ENCODE measurements at regions not wholly inside any gene's neighbourhood (a gene's known extent, or its start where the extent isn't known, plus 50 kb on each side); places are given as distances from the start of the nearest gene placed in this dataset.
"Not testable (repeated sequence)": the region's sequence is repeated elsewhere in the genome, so short reads cannot be mapped to it uniquely, and the experiment has no call there.

GRCh38 chr2:189309331-189309730 lies 129.8 kb upstream of the COL5A2 start:
- DNase-seq (ENCODE audit: low read depth in 2 of 2), result no peak

DNA sequence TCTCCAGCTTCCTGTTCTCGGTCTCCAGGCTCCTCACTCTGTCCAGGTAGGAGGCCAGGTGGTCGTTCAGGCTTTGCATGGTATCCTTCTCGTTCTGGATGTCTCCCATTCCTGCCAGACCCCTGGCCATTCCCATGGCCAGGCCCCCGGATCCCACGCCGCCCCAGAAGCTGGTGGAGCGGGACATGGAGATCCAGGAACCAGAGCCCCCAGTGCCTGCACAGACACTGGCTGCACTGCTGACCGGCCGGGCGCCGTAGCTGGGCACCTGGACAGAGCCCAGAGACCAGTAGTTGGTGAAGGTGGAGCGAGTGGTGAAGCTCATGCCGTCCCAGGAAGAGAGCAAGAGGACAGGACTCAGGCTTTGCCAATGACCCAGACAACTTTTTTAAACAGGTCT lies 129.1 kb upstream of the WDR75 start:
- DNase-seq (ENCODE audit: low read depth in 2 of 2), result no peak

DNA sequence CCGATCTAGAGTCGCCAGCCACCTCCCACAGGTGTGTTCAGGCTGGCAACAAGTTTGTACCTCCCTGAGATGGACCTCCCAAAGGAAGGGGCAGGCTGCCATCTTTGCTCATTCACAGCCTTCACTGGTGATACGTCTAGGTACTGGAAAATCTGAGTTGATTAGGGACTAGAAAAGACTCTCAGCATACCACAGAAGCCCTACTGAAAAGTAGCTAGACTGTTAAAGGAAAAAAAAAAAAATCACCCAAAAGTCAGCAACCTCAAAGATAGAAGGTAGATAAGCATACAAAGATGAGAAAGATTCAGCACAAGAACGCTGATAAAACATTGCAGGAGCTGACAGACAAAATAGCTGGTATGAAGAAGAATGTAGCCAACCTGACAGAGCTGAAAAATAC lies 128.6 kb upstream of the WDR75 start:
- no peak for DNase-seq (ENCODE audit: low read depth in 2 of 2)

DNA sequence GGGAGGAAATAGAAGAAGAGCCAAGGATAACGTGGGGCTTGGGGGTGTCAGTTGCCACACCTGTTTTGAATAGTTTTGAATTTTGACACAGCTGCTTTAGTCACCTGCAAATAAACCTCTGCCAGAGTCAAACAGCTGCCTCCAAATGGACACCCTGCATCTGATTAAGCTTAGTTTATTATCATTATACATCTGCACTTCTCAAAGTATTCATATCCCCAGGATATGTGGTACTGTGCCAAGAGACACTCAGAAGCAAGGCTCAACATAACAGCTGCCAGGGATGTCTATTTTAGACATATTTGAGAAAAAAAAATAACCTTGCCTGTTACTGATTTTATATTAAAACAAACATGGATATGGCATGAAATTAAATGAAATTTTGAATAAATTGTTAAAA lies 122.5 kb upstream of the WDR75 start:
- DNase-seq (ENCODE audit: low read depth in 2 of 2), result no peak

- not testable (repeated sequence) for DNase-seq (ENCODE audit: low read depth in 2 of 2)
Measured at GRCh38 chr2:189319424-189319823, 121.8 kb upstream of the WDR75 start.

DNA sequence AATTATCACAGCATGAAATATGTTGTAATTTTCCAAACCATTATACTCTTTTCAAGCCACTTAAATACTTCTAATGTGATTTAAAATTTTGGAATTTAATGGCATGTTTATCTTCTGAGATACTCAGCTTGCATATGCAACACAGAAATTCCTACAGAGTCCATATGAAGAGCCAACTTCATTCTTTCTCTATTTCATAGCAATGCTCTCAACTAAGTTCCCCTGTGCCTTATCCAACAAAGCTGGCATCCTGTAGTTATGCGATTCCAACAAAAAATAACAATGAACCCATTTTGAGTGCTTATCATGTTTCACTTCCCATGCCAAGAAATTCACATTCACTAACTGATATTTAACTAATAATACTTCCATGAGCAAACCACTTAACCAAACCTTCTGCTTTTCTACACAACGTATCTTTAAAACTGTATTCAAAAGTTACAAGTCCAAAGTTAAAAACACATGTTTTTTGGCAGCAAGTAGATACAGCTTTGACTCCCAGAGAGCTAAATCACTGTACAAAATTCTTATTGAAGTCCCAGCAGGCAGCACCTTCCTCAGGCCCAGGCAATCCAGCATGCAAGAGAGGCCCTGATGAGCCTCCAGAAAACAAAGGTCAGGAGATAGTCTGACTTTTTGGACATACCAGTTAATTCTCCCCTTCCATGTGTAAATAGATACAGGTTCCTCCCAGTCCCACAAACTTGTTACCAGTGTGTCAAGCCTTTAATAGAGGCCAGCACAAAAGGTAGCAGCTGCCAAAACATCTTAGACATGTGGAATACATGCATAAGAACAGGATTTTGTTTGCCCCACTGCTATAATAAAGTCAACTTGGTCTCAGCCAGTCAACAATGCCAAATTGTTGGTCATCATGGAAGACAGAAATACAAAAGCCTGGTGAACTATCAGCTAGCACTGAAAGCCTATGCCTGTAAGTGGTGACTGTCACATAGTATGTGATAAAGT lies 113.1 kb upstream of the WDR75 start:
- no peak for DNase-seq (ENCODE audit: low read depth in 2 of 2)

- DNase-seq (ENCODE audit: low read depth in 2 of 2), result no peak
Measured at GRCh38 chr2:189328848-189329245, 112.4 kb upstream of the WDR75 start.

DNA sequence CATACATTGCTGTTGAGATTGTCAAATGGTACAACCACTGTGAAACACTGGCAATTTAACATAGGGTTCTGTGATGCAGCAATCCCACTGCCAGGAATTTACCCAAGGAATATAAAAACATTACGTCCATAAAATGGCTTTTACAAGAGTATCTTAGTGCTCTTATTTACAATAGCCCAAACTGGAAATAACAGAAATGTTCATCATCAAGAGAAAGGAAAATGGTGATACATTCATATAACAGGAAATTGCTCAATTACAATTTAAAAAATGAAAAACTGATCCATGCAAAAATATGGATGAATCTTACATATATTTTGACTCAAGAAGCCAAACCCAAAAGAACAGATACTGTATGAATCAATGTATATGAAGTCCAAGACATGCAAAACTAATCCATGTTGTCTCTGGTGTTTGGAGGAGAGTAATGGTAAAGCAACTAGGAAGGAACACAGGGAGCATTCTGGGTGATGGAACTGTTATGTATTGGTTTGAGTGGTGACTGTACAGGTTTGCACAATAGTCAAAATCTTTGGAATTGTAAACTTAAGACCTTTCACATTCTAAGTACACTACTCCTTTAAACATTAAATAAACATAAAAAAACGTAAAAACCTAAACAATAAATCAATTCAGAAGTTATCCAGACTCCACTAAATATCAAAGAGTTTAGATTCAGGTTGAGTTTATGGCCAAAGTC lies 104.8 kb upstream of the WDR75 start:
- no peak for DNase-seq (ENCODE audit: low read depth in 2 of 2)

- no peak for DNase-seq (ENCODE audit: low read depth in 2 of 2)
Measured at GRCh38 chr2:189337656-189338055, 103.6 kb upstream of the WDR75 start.

GRCh38 chr2:189338115-189338514 lies 103.2 kb upstream of the WDR75 start:
- no peak for DNase-seq (ENCODE audit: low read depth in 2 of 2)

DNA sequence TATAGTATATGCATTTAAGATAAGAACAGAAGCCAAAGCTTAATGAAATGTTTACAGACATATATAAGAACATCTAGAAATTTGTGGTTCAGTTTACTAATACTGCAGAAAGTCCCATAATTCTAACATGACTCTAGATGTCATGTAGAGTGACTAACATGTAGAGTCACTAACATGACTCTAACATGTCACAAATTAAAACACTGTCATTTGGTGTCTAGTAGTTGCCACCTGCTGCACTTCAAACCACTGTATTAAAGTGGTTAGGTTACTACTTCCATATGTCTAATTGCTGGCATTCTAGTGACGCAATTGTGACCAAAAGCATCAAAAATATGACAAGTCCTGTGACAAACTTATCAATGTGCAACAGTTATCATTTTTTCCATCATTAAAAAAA lies 100.2 kb upstream of the WDR75 start:
- DNase-seq (ENCODE audit: low read depth in 2 of 2), result no peak

GRCh38 chr2:189344043-189344442 lies 97.2 kb upstream of the WDR75 start:
- no peak for DNase-seq (ENCODE audit: low read depth in 2 of 2)

DNA sequence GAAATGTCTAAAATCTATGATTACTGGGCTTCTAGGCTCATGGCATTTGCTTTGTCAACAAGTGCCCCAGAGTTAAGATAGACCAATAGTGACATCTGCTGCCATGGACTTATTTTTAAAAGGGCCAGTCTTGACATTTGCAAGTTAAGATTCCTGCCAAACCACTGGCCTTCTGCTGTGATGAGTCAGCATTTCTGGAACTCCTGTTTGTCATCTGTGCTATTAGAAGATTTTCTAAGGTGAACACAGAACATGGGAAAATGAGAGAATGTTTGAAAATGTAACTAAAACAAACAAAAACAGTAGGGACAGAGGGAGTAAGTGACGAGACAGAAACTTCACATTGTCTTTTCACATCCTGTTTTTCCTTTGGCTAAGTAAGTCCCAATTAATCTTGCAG lies 93.7 kb upstream of the WDR75 start:
- DNase-seq (ENCODE audit: low read depth in 2 of 2), result no peak

- no peak for DNase-seq (ENCODE audit: low read depth in 2 of 2)
Measured at GRCh38 chr2:189348369-189348768, 92.9 kb upstream of the WDR75 start.

GRCh38 chr2:189350540-189351209 lies 90.6 kb upstream of the WDR75 start:
- DNase-seq (ENCODE audit: low read depth in 2 of 2), result no peak

DNA sequence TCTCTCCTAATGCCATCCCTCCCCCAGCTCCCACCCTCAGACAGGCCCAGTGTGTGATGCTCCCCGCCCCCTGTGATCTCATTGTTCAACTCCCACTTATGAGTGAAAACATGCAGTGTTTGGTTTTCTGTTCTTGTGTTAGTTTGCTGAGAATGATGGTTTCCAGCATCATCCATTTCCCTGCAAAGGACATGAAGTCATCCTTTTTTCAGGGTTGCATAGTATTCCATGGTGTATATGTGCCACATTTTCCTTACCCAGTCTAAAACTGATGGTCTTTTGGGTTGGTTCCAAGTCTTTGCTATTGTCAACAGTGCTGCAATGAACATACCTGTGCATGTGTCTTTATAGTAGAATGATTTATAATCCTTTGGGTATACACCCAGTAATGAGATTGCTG lies 89.3 kb upstream of the WDR75 start:
- DNase-seq (ENCODE audit: low read depth in 2 of 2), result not testable (repeated sequence)

GRCh38 chr2:189357375-189357774 lies 83.9 kb upstream of the WDR75 start:
- not testable (repeated sequence) for DNase-seq (ENCODE audit: low read depth in 2 of 2)

- no peak for DNase-seq (ENCODE audit: low read depth in 2 of 2)
Measured at GRCh38 chr2:189360861-189361260, 80.4 kb upstream of the WDR75 start.

- no peak for DNase-seq (ENCODE audit: low read depth in 2 of 2)
Measured at GRCh38 chr2:189362283-189362682, 79.0 kb upstream of the WDR75 start.

- DNase-seq (ENCODE audit: low read depth in 2 of 2), result no peak
Measured at GRCh38 chr2:189363559-189363958, 77.7 kb upstream of the WDR75 start.

DNA sequence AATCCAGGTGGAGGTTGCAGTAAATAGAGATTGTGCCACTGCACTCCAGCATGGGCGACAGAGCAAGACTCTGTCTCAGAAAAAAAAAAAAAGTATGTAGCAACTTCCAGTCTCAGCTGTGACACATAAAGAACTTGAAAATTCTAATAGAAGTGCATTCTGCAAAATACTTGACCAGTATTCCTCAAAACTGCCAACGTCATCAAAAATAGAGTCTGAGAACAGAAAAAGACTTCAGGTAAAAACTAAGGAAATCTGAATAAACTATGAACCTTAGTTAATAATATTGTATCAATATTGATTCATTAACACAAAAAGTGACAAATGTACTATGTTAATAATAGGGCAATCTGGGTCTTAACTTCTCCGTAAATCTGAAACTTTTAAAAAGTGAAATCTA lies 76.7 kb upstream of the WDR75 start:
- DNase-seq (ENCODE audit: low read depth in 2 of 2), result no peak

GRCh38 chr2:189366349-189366748 lies 74.9 kb upstream of the WDR75 start:
- no peak for DNase-seq (ENCODE audit: low read depth in 2 of 2)

DNA sequence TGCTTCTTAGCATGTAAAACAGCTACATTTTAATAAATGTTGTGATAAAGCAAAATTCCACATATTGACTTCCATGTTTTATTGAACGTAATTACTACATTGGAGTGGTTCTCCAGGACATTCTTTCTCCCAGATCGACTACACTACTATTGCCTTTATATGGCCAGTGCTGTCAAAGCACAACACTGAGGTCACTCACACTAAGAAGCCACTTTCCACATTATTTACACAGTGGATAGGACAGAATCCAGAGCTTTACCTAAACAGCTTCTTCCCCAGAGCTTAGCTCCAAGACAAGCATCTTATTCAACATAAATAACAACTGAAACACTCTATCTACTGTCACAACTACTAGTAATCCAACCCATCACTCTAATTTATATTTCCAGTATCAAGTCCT lies 73.9 kb upstream of the WDR75 start:
- no peak for DNase-seq (ENCODE audit: low read depth in 2 of 2)

Measured in activated CD8-positive, alpha-beta memory T cell treated with anti-CD3 and anti-CD28 coated beads for 4 hours (primary cell).